Gastroesophageal sphincter (tissue), 4 donors: ENCODE measurements at regions not wholly inside any gene's neighbourhood (a gene's known extent, or its start where the extent isn't known, plus 50 kb on each side); places are given as distances from the start of the nearest gene placed in this dataset.
A peak's percentile ranks its signal among the peaks of the same experiment; 100 is the strongest.

Source experiments
- ATAC-seq: fragments of 150-250 bp; one replicate; pipeline ENCODE4 v1.9.1; 2016; ENCODE audit warnings: mild to moderate bottlenecking, moderate library complexity
- H3K27ac ChIP-seq, 4 donors: fragments of 200-600 bp; sonication (generic) in 3 of 4; 1 replicate in 3 of 4; 2 replicates in 1 of 4; pipeline ENCODE4 v1.5.1; 2016 to 2019
- H3K27me3 ChIP-seq: fragments of 200-600 bp; sonication (generic); one replicate; pipeline ENCODE4 v1.5.1; 2019
- H3K36me3 ChIP-seq, 2 donors: fragments of 200-600 bp; sonication (generic); one replicate each; pipeline ENCODE4 v1.5.1; 2019; ENCODE audit warnings: control low read depth in 1 of 2
- H3K4me1 ChIP-seq, 3 donors: fragments of 200-600 bp; sonication (generic); 1 replicate in 2 of 3; 2 replicates in 1 of 3; pipeline ENCODE4 v1.5.1; 2016 to 2019; ENCODE audit warnings: control low read depth in 2 of 3
- H3K4me3 ChIP-seq, 2 donors: fragments of 200-600 bp; sonication (generic); one replicate each; pipeline ENCODE4 v1.5.1; 2019; ENCODE audit warnings: mild to moderate bottlenecking in 1 of 2, moderate library complexity in 1 of 2
- H3K9me3 ChIP-seq, 3 donors: fragments of 200-600 bp; sonication (generic); one replicate each; pipeline ENCODE4 v1.5.1; 2017 to 2019; ENCODE audit warnings: control low read depth in 2 of 3
- CTCF ChIP-seq, 4 experiments: fragments of 200-600 bp in 2 of 4; fragments of 450-650 bp in 2 of 4; sonication (generic) in 1 of 4; IDR thresholded peaks; one replicate each; pipeline ENCODE4 v1.5.1; 2017 to 2019; ENCODE audit warnings: antibody characterized with exemption in 4 of 4, mild to moderate bottlenecking in 2 of 4, moderate library complexity in 2 of 4
- EP300 ChIP-seq: sonication (generic); formaldehyde crosslinking; IDR thresholded peaks from one replicate; pipeline ENCODE4 v1.6.1; 2017; ENCODE audit warnings: antibody characterized with exemption, mild to moderate bottlenecking
- POLR2A ChIP-seq, 2 donors: fragments of 450-650 bp; IDR thresholded peaks; one replicate each; pipeline ENCODE4 v1.6.1; 2017; ENCODE audit warnings: antibody characterized with exemption in 2 of 2, mild to moderate bottlenecking in 2 of 2, moderate library complexity in 1 of 2
- POLR2AphosphoS5 ChIP-seq: sonication (generic); formaldehyde crosslinking; IDR thresholded peaks from one replicate; pipeline ENCODE4 v1.6.1; 2017; ENCODE audit warnings: antibody characterized with exemption
- WGBS, 2 donors: methylation state at CpG; one replicate each; pipeline ENCODE4 v1.1.5; 2018; ENCODE audit warnings: low coverage in 1 of 2; 5-methylcytosine and 5-hydroxymethylcytosine counted together

GRCh38 chr3:25155652-25156471, 272.2 kb upstream of the RARB start:
- 57 to 77% methylated on average over 4 of the region's 4 CpGs for WGBS, 2 donors
- TF ChIP-seq EP300 (no peak), CTCF (IDR thresholded peaks at IDR 0.05) (no peak), POLR2AphosphoS5 (no peak), POLR2A (IDR thresholded peaks at IDR 0.05) (no peak)
- peak overlapping the region; percentile 18 to 71 (median 64) for H3K27ac ChIP-seq
- no peaks in the 10 kb centered on the region for H3K9me3 ChIP-seq
- no peak for ATAC-seq
- no peak overlapping the region for H3K4me3 ChIP-seq
- H3K36me3 ChIP-seq = no peaks in the 10 kb centered on the region
- peaks cover 0 to 48% (median 8%) of the 10 kb centered on the region in 3 donors for H3K4me1 ChIP-seq
- H3K27me3 ChIP-seq = no peaks in the 10 kb centered on the region

- Histone ChIP-seq H3K27ac (peak overlapping the region; percentile 18 to 71 (median 64)), H3K4me3 (no peak overlapping the region), H3K4me1 (peaks cover 0 to 40% (median 4%) of the 10 kb centered on the region in 3 donors), H3K9me3 (no peaks in the 10 kb centered on the region), H3K36me3 (no peaks in the 10 kb centered on the region), H3K27me3 (no peaks in the 10 kb centered on the region)
- peak; percentile 50 for TF ChIP-seq POLR2AphosphoS5
- TF ChIP-seq CTCF (IDR thresholded peaks at IDR 0.05) = no peak
- peak; percentile 88 for ATAC-seq
- WGBS, 2 donors = 21 to 36% methylated on average over 3 to 5 of the region's 5 CpGs
Observed at GRCh38 chr3:25156626-25157025, 271.4 kb upstream of the RARB start.

GRCh38 chr3:25165306-25165705, 262.8 kb upstream of the RARB start:
- H3K4me1 ChIP-seq = peaks cover 0 to 9% (median 3%) of the 10 kb centered on the region in 3 donors
- H3K9me3 ChIP-seq = peaks cover 0 to 12% (median 2%) of the 10 kb centered on the region in 3 donors
- no peak overlapping the region for H3K4me3 ChIP-seq
- no peaks in the 10 kb centered on the region for H3K27me3 ChIP-seq
- H3K27ac ChIP-seq = no peak overlapping the region
- WGBS, 2 donors = 79 to 100% methylated on average over 3 of the region's 3 CpGs
- no peaks in the 10 kb centered on the region for H3K36me3 ChIP-seq
- ATAC-seq = no peak
- TF ChIP-seq EP300 (no peak), POLR2A (IDR thresholded peaks at IDR 0.05) (no peak), CTCF (IDR thresholded peaks at IDR 0.05) (no peak), POLR2AphosphoS5 (no peak)

GRCh38 chr3:25166016-25166415, 262.0 kb upstream of the RARB start:
- 90 to 96% methylated on average over 3 of the region's 3 CpGs for WGBS, 2 donors
- no peaks in the 10 kb centered on the region for H3K36me3 ChIP-seq
- H3K9me3 ChIP-seq = peaks cover 0 to 12% (median 2%) of the 10 kb centered on the region in 3 donors
- H3K27ac ChIP-seq = no peak overlapping the region
- no peaks in the 10 kb centered on the region for H3K27me3 ChIP-seq
- ATAC-seq = no peak
- TF ChIP-seq EP300 = no peak
- TF ChIP-seq POLR2AphosphoS5 = no peak
- TF ChIP-seq POLR2A (IDR thresholded peaks at IDR 0.05) = no peak
- TF ChIP-seq CTCF (IDR thresholded peaks at IDR 0.05) = no peak
- H3K4me1 ChIP-seq = peaks cover 0 to 11% (median 4%) of the 10 kb centered on the region in 3 donors
- H3K4me3 ChIP-seq = no peak overlapping the region

- Histone ChIP-seq H3K9me3 (peaks cover 0 to 12% (median 2%) of the 10 kb centered on the region in 3 donors), H3K36me3 (no peaks in the 10 kb centered on the region), H3K27ac (no peak overlapping the region), H3K4me3 (no peak overlapping the region), H3K27me3 (no peaks in the 10 kb centered on the region), H3K4me1 (peaks cover 0 to 11% (median 4%) of the 10 kb centered on the region in 3 donors)
- no peak for TF ChIP-seq POLR2AphosphoS5
- no peak for TF ChIP-seq POLR2A (IDR thresholded peaks at IDR 0.05)
- TF ChIP-seq EP300 = no peak
- TF ChIP-seq CTCF (IDR thresholded peaks at IDR 0.05) = no peak
- WGBS, 2 donors = 53 to 56% methylated on average over 2 to 3 of the region's 3 CpGs
- ATAC-seq = no peak
Observed at GRCh38 chr3:25169151-25169550, 258.9 kb upstream of the RARB start.
